SK-N-SH (cell line): ENCODE measurements at regions not wholly inside any gene's neighbourhood (a gene's known extent, or its start where the extent isn't known, plus 50 kb on each side); places are given as distances from the start of the nearest gene placed in this dataset.

ENCODE experiments used
- CTCF ChIP-seq: fragments of 200-600 bp; sonication (generic); IDR thresholded peaks from 2 replicates; pipeline ENCODE4 v1.6.1; 2017; ENCODE audit warnings: antibody characterized with exemption, mild to moderate bottlenecking, moderate library complexity
- POLR2AphosphoS5 ChIP-seq: IDR thresholded peaks from 2 replicates; pipeline ENCODE4 v1.6.1; 2012; ENCODE audit warnings: low read depth, low read length
- RAD21 ChIP-seq: IDR thresholded peaks from 2 replicates; pipeline ENCODE4 v1.6.1; 2012; ENCODE audit warnings: mild to moderate bottlenecking, low read length

- TF ChIP-seq POLR2AphosphoS5 (no peak), CTCF (no peak), RAD21 (no peak)
These were observed 128.6 kb downstream of the DLEU7 start for GRCh38 chr13:50714891-50715290.
